HTR-8/SVneo (cell line): ENCODE measurements at regions not wholly inside any gene's neighbourhood (a gene's known extent, or its start where the extent isn't known, plus 50 kb on each side); places are given as distances from the start of the nearest gene placed in this dataset.
"Not testable (repeated sequence)": the region's sequence is repeated elsewhere in the genome, so short reads cannot be mapped to it uniquely, and the experiment has no call there.

Experiments
- DNase-seq: peaks from one replicate; pipeline ENCODE4 v3.0.0; 2011; ENCODE audit warnings: low spot score, mixed read lengths; ENCODE audit not compliant: insufficient read length
- FAIRE-seq: peaks from 2 replicates; lab custom pipeline; 2011; peaks lifted over from hg19 to GRCh38; lab: Jason Lieb, UNC

DNA sequence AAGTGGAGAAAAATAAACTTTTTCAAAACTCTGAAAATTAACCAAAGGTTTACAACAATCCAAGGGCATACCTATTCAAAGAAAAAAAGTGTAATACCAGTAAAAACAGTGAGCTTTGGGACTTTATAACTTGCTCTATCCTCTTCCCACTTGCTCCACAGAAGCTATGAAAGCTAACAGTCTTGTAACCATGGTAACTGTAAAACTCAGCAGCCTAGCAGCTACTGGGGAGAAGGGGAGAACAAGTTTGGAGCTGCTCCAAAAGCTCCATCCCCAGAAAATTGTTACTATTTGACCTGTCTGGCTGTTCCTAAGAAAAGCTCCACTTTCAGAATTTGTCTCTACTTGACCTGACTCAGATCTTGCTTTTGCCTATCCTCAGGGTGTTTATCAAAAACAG lies 191.5 kb downstream of the OTUD1 start:
- DNase-seq, result no peak
- FAIRE-seq, result no peak

DNA sequence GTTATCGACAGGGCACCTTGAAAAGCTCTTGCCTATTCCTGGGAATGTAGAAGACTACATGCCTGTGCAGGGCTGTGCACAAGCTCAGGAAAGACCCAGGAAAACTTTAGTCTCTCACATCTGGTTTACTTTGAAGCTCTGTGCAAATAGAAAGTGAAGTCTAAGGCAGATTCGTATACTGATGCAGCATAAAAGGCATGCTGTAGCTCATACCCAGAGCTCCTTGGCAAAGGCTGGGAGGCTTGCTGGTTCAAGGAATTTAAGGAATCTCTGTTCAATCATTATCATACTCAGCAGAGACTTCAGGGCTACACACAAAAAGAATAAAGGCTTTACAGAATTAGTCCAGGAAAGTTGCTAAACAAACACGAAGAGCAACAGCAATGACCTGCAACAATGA lies 192.0 kb downstream of the OTUD1 start:
- DNase-seq (no peak), FAIRE-seq (no peak)

DNA sequence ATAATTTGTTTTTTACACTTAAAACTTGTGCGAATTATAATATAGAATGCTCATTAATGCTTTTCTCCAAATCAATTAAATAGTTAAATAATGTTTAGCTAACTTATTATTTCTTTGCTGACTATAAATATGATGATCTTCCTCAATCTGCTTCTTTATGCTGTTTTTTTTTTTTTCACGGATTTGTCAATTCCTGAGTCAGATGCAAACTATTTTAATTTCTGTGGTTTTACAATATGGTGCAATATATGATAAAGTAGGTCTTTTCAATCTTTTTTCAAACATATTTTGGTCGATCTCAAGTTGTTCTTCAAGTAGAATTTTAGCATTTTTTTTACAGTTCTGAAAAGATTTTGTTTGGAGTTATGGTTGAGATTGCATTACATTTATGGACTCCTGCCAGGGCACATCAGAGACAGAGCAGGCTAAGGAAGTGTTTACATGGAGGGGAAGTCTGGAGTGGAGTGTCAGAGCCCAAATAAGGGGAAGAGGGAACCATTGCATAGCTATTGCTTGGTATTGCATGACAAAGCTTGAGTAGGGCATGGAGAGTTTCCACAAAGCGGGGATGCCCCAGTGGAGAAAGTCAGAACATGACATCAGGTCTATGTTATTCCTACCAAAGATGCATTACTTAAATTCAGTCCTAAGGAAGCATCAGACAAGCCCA lies 204.4 kb downstream of the OTUD1 start:
- DNase-seq (no peak), FAIRE-seq (no peak)

DNA sequence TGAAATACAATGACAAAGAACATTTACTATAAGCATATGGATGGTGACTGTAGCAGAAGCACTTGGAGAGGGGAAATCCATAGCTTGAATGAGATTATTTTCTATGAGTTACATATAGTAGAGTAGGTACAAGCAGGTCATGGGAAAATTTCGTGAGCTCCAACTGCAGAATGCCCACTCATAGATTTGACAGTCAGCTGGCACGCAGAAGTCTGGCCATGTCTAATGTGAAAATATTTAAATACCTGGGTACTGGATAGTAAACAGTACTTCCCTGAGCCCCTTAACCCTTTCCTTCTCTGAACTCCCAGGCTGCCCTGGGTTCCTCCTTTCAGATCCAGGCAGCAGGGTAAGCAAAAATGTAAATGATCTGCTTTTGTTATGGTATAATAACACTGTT lies 209.7 kb downstream of the OTUD1 start:
- no peak for DNase-seq
- FAIRE-seq, result no peak

DNA sequence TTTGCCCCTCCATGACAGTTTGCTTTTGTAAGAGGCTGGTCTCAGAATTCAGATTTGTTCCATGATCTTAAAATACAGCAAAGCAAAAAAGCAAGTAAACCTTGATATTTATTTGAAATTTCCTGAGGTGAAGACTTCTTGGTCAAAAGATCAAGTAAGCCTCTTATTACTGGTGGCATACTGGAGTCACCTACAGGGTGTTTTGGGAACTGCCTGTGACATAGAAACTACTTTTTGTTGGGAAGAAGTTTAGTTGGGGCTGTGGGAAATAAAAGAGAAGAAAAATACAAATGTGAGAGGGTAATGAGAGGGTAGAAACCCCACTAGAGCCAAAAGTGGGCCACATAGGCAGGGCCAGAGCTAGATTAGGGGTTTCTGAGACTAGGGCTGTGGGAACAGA lies 217.9 kb downstream of the OTUD1 start:
- FAIRE-seq (no peak), DNase-seq (no peak)

DNA sequence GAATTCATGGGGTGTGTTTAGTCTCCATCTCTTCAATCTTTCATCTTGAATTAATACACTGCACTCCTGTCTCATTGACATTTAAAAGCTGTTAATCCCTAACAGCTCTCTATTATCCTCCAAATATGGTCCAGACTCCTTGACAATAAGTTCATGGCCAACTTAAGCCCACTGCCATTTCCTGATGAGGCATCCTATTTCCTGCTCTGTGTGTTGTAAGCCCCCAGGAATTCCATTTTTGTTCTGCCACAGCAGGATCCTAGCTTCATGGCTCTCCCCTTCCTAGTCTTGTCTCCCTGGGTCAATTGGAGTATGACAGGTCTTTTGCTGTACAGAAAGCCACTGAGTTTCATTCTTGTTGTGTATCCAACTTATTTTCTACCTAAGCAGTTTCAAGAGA lies 218.8 kb downstream of the OTUD1 start:
- DNase-seq (no peak), FAIRE-seq (no peak)

DNA sequence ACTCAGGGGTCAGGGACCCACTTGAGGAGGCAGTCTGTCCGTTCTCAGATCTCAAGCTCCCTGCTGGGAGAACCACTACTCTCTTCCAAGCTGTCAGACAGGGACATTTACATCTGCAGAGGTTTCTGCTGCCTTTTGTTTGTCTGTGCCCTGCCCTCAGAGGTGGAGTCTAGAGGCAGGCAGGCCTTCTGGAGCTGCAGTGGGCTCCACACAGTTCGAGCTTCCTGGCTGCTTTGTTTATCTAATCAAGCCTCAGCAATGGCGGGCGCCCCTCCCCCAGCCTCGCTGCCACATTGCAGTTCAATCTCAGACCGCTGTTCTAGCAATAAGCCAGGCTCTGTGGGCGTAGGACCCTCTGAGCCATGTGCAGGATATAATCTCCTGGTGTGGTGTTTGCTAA lies 233.0 kb downstream of the OTUD1 start:
- DNase-seq, FAIRE-seq: not testable (repeated sequence)

DNA sequence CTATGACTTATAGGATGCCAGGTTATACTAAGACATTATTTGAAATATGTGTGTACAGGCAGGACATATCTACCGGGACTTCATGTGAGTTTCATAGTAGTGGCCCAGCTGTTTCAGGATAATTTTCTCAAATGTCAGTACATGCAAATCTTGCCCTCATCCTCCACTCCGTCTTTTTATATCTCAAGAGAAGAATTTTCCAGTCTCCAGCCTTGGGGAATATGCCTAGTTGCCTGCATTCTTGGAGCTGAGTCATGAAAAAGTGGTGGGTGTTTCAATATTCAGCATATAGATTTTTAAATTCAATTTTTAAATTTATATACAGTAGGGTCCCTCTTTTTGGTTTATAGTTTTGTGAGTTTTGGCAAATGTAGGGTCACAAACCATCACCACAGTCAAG lies 236.7 kb downstream of the OTUD1 start:
- FAIRE-seq (no peak), DNase-seq (no peak)

DNA sequence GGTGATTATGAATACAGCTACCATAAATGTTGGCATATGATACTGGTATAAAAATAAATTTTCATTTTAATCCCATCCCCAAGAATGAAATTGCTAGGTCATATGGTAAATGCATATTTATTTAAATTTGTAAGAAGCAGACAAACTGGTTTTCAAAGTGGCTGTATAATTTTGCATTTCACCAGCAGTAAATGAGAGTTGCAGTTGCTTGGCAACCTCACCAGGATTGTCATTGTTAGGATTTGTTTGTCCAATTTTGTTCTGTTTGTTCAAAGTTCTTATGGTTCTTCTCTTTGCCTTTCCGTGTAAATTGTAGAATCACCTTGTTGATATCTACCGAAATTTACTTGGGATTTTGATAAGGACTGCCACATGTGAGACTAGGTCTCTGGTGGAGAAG lies 237.4 kb downstream of the OTUD1 start:
- FAIRE-seq, result no peak
- DNase-seq, result no peak

DNA sequence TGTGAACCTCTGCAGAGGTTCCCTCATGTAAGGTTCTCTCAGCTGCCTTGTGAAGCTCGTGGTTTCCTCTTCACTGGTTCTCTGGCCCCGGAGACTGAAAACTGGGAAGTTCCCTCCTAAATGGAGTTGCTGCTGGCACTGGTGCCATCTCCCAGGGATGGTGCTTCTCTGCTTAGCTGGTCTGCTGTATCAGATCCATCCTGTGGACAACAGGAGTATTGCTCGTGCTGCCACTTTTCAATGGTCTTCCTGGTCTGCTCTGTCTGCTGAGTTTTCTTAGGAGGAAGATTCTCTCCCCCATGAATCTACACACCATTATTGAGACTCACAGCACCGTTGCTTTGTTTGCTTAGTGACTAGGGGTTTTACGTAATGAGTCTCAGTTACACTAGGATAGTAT lies 247.8 kb downstream of the OTUD1 start:
- no peak for DNase-seq
- FAIRE-seq, result no peak

DNA sequence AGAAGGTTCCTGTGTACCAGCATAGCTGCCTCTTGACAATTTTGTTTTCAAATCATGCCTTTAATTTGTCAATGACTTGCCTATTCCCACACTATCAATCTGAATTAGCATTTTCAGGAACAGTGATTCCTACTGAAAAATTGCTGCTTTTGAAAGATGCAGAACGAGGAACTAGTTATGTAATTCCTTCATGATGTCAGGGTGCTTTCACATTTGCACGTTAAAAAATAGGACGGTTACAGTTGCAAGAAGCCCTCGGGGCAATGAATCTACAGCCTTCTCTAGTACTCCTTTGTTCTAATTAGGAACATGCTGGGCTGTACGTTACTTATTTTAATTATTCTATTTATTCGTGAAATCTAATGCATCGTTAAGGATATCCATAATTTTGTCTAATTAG lies 253.9 kb downstream of the OTUD1 start:
- no peak for DNase-seq
- no peak for FAIRE-seq

DNA sequence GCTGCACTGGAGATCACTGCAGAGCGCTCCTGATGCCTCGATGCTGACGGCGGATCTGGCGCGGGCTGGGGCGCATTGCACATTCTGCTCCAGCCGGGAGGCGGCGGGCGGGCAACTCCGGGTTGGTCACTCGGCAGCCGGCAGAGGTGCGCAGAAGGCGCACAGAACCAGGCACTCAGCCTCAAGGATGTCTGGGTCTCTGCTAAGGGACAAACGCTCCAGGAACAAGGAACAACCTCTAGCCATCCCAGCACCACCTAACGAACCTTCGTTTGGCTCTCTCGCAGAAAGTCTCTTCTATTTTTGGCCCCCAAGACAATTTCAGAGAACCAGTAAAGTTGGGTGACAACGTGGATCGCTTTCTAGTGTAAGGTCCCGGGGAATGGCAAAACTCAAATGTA lies 254.6 kb downstream of the OTUD1 start:
- DNase-seq (no peak), FAIRE-seq (no peak)

DNA sequence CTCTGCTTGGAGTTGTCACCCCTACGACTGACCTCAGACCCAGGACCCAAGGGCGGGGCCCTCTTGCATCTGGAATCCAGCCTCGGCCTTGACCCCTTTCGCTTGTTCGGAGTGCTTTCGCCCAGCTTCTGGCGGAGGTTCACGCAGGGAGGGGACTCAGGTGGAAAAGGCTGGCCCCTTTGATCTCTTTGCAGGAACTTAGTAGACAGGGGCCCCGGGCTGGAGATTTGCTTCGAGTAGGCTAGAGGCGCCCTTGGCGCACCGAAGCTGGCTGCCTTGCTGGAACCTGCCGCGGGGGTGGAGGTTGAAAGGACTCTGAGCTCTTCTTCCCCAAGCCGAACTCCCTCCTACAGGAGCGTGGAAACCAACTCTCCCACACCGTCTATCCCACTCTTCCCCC lies 255.1 kb downstream of the OTUD1 start:
- no peak for FAIRE-seq
- no peak for DNase-seq

DNA sequence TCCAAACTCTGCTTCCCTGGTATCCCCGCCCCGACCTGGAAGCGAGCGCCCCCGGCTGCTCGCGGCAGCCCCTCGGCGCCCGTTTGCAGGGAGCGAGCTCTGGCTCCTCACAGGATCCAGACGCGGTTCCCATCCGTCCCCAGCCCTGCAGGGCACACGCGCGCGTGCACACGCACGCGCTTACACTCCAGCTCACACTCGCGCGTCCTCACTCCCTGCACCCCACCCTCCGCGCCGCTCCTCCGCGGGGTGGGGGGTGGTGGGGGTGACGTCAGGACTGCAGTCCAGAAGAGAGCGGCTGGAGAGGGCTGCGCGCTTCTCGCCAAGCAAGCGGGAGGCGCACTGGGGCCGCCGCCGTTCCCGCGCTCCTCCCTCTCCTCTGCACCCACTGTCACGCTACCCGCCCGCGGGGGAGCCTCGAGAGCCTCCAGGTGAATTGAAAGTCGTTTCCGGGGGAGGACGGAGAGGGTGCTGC lies 255.6 kb downstream of the OTUD1 start:
- no peak for DNase-seq
- no peak for FAIRE-seq

DNA sequence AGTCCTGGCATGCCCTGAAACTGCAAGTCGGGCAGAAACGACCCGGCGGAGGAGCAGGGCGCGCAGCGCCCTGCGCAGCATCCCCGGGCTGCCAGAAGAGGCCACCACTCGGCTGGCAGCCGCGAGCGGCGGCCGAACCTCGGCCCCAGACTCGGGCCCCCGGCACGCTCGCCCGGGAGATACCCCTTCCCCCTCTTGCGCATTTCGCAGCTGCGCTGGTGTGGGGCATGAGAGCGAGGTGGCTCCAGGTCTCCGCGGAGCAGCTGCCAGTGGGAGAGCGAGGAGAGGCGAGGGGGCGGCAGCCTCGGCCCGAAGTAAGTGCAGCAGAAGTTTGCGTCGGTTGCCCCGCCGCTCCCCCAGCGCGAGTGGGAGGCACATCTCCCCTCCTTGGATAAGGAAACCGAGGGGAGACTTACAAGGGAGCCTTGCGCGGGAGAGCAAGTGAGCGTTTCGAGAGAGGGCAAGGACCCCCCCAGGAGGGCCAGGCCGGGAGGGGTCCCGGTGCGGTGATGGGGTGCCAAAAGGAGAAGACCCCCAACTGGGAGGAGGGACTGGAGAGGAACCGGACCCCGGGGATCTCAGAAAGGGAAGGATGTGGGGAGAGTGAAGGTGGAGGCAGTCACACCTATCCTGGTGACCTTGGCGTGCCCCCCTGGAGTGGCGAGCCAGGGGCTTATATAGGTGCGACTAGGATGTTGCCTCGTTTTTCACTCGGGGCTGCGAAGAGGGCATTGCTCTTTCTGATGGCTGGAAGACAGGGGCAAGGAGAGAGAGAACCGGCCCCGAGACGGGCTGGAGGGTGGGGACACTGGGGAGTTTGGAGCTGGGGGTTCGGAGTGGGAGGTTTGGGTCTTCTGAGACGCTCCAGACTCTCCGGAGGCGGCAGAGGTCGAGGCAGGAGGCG lies 256.3 kb downstream of the OTUD1 start:
- no peak for FAIRE-seq
- no peak for DNase-seq

DNA sequence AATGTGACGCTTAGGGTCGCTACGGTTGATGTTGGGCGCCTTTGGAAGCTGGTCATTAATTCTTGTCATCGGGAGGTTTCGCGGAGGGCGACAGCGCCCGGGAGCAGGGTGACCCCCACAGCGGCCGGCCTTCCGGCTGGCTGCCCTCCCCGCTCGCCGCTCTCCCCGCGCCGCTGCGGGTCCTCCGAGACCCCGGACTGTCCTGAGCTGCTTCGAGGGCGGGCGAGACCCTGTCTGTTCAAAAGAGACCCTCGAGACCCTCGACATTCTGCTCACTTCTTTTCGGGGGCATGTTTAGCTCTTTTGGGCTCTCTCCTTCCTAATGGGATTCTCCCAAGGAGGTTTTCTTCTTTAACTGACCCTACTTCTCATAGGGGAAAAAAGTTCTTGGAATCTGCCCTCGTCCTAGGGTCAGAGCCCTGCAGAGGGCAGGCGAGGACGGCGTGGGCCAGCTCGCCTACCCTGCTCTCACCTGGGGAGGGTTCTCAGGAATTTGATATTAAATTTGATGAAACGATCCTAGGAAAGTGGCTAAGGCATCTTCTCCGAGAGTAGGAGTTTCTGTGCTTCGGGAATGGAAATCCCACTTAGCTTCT lies 257.0 kb downstream of the OTUD1 start:
- DNase-seq, result no peak
- FAIRE-seq, result no peak

DNA sequence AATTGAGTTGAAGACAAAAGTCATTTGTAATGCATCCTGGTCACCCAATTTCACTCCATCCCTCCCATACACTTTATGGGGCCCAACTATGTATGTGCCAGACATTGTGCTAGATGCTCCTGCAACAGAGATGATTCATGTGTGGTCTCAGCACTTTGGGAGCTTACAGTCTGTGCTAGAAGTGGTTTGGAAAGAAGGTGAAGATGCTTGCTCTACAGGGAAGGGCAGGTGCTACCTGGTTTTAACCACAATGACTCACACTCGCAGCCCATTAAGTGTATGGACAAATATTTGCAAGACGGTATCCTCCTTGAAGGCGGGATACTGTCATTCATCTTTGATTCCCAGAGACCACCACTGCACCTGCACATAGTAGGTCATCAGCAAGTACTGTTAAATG lies 257.6 kb downstream of the OTUD1 start:
- no peak for DNase-seq
- FAIRE-seq, result no peak

DNA sequence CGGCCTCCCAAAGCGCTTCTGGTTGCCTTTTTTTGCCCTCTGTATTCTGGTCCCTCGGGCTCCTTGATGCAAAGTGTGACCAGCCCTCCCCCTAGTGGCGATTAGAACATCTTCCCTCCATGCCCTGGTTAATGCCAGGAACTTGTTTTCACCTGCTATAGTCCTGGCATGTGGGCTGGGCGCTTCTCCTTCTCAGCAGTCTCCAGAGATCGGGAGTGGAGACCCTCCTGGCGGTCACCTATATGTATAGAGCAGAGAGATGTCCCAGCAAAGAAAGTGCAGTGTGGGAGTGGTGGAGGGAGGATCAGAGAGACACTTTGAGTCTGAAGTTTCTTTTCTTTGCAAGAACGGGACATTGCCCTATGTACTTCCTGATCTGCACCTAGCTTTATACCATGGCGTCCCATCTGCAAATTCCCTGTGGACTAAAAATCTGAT lies 264.1 kb downstream of the OTUD1 start:
- DNase-seq (peak; percentile 24), FAIRE-seq (no peak)

DNA sequence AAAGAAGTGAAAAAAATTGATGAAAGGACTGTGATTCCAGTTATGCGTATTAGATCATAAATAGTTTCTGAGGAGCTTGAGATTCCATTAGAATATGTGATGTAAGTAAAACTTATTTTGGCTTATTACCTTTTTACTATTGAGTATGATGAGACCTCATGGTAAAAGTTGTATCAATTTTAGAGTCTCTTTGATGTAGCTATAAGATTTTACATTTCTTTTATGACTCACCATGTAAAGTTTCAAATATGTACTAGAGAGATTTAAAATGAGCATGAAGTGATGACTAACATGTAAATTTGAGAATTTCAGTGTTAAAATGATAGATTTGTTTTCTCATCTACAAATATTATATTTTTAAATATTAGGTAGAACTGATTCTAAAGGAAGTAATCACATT lies 276.5 kb downstream of the OTUD1 start:
- no peak for FAIRE-seq
- DNase-seq, result no peak

DNA sequence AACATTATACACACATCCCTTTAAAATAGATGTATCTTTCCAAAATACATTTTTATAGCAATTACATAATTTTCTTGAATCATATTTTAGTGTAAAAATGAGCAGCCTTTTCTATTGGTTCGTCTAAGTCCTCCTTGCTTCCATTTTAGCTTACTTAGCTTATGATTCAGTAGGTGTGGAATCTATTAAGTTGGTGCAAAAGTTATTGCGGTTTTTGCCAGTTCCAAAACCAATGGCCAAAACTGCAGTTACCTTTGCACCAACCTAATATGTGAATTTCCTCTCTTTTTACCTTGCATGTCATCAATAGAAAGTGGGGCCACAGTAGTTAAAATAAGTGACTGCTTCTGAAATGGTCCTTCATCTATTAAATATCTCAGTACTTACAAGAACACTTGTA lies 279.0 kb downstream of the OTUD1 start:
- FAIRE-seq, result no peak
- no peak for DNase-seq

DNA sequence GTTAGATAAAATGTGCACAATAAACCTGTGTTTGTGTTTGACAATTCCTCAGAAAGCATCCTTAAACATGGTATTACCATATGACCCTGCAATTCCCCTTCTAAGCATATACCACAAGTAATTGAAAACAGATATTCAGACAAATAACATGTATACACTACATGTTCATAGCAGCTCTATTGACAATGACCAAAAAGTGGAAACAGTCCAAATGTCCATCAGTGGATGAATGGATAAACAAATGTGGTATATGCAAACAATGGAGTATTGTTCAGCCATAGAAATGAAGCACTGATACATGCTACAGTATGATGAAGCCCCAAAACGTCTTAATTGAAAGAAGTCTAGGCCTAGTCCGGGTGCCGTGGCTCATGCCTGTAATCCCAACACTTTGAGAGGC lies 280.1 kb downstream of the OTUD1 start:
- no peak for DNase-seq
- FAIRE-seq, result no peak
